Dermis blood vessel endothelial cell (primary cell): ENCODE measurements at regions not wholly inside any gene's neighbourhood (a gene's known extent, or its start where the extent isn't known, plus 50 kb on each side); places are given as distances from the start of the nearest gene placed in this dataset.
A peak's percentile ranks its signal among the peaks of the same experiment; 100 is the strongest.

Source experiments
- DNase-seq: peaks from one replicate; pipeline ENCODE4 v3.0.0; 2010

- DNase-seq: no peak
Observed at GRCh38 chr4:27272217-27272616, 411.6 kb downstream of the STIM2 start.

- DNase-seq: no peak
Observed at GRCh38 chr4:27276307-27277073, 415.8 kb downstream of the STIM2 start.

- peak; percentile 1 for DNase-seq
Observed at GRCh38 chr4:27278615-27279375, 418.2 kb downstream of the STIM2 start.

- DNase-seq: no peak
Observed at GRCh38 chr4:27288496-27288895, 427.9 kb downstream of the STIM2 start.

DNA sequence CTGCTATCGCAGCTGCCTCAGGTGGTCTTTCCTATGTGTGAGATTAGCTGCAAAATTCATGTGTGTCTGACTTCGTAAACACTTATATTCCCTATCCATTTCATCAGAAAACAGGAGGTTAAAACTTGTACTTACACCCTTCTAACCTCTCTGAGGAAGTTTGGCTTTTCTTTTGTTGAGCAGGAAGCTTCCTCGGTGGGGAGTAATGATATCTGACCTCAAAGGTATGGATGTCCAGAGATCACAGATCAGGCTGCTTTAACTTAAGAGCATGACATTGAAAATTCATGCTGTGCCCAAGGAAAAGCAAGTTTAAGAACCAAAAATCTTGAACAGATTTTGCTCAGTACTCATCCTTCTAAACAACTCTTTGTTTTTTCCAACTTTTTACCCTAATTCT is 429.1 kb downstream of the STIM2 start:
- DNase-seq: no peak

GRCh38 chr4:27293831-27294230 is 433.2 kb downstream of the STIM2 start:
- DNase-seq: no peak

- DNase-seq: no peak
Observed at GRCh38 chr4:27304751-27305150, 444.1 kb downstream of the STIM2 start.

DNA sequence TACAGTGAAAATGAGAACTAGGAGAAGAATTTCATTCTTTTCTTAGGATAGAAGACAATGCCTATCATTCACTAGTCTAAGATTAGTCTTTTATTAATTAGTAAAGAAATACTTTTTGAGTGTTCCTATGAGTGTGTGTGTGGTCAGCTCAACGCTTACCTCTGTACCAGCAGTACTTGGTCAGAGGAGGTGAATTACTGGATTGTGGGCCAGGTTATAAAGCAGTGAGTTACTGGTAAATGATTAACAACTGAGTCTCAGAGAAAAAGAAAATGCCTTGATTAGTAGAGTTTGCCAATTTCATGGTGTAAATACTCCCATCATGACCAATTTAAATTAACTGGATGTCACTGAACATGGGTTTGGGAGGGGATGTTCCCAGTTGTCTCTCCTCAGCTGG is 444.6 kb downstream of the STIM2 start:
- no peak for DNase-seq

- no peak for DNase-seq
Observed at GRCh38 chr4:27308379-27308778, 447.7 kb downstream of the STIM2 start.

GRCh38 chr4:27315625-27316024 is 455.0 kb downstream of the STIM2 start:
- DNase-seq: no peak

GRCh38 chr4:27316176-27316575 is 455.5 kb downstream of the STIM2 start:
- DNase-seq: no peak

GRCh38 chr4:27318740-27319139 is 458.1 kb downstream of the STIM2 start:
- DNase-seq: no peak

- DNase-seq: no peak
Observed at GRCh38 chr4:27326991-27327390, 466.4 kb downstream of the STIM2 start.

DNA sequence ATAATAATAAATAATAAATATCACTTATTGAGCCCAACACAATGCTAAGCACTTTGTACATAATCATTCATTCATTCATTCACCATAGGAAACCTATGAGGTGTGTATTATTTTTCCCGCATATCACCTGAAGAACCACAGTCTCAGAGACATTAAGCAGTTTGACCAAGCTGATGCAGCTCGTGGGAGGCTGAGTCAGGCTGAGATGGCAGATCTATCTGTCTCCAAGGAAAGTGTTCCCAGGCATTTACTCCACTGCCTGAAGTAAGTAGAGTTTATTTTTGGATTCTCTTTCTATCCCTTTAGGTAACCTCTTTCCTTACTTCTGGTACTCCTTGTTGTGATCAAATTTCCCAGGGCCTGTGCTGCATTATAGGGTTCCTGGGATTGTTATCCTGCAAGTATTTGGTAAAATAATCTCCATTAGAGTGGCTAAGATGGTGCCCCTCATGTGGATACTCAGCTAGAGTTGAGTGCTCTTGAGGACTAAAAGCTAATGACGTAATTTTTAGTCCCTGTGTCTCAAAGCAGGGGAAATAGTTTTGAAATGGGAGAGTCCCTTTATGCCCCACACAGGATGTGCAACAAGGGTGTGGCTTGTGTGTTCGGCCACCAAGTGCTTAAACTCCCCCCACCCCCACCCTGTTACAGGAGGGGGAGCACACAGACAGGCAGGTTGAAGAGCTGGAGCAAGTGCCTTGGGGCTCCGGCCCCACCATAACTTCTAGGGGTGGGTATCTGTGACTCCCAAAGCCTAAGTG is 467.0 kb downstream of the STIM2 start:
- no peak for DNase-seq

DNA sequence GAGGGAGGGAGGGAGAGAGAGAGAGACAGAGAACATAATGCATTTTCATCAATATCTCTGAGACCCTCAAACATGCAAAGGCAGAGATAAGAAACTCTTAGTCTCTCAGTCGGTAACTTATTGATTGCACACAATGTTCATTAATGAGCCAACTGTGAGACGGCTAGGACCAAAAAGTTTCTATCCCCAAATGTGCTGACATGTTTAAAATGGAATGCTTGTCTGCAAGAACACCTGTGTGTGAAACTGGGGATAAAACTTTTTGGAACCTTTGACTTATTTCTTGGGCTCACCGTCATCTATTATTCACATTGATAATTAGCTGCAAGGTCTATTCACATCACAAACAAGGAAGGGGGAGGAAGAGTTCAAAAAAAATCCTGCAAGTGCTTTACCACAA is 477.9 kb downstream of the STIM2 start:
- no peak for DNase-seq

- DNase-seq: no peak
Observed at GRCh38 chr4:27343411-27343810, 482.8 kb downstream of the STIM2 start.

DNA sequence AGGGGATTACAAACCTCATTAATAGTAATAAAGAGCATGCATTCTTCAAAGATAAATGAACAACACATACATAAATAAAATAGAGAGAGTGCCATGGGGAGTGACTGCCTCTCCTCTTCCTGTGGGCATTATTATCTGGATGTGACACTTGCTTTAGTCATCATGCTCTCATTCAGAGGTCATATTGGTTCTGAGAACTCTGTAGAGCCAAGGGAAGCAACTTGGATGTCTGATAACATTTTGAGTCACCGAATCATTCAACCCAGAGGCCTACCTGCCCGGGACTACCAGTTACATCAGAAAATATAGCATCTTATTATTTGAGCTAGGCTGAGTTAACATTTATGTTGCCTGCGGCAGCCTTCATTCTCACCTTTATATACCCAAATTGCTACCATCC is 489.5 kb downstream of the STIM2 start:
- DNase-seq: no peak

- no peak for DNase-seq
Observed at GRCh38 chr4:27357283-27357682, 496.6 kb downstream of the STIM2 start.

GRCh38 chr4:27358269-27358668 is 497.6 kb downstream of the STIM2 start:
- DNase-seq: no peak

DNA sequence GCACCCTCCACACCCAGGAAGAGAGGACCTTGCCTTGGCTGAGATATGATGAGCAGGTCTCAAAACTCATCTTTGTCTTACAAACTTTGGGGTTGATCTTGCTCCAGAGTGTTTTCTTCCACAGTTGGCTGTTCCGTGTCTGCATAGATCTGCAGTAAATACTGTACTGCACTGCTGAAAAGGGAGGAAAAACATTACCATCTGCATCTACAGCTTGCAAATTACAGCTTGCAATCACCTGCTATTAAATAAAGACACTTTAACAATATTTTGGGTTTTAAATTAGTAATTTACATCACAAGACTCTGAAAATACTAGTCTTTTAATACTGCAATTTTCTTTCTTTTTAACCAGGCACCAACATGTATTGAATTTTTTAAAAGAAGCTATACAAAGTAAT is 499.5 kb downstream of the STIM2 start:
- DNase-seq: no peak

DNA sequence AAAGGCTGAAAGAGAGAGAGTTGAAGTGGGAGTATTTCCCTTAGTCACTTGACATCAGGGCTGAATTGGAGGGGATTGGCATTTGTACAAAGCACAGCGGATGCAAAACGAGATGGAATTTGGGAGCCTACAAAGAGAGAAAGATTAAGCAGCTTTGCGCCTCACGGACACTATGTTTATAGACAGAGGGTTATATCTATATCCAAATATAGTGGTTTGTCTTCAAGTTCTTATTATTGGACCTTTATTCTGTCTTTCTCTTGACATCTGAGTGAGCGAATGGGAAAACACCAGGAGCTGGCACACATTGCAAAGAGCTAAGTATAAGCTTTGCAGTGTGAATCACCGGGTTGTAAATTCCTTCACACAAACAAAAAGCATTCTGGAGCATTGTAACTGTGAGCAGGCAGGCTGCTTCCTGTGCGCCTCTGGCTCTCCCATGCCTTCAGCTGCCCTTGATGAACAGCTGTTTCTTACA is 500.2 kb downstream of the STIM2 start:
- no peak for DNase-seq

GRCh38 chr4:27364509-27364908 is 503.9 kb downstream of the STIM2 start:
- DNase-seq: no peak

- no peak for DNase-seq
Observed at GRCh38 chr4:27366104-27366823, 505.6 kb downstream of the STIM2 start.
